GM12878 (cell line): ENCODE measurements at regions not wholly inside any gene's neighbourhood (a gene's known extent, or its start where the extent isn't known, plus 50 kb on each side); places are given as distances from the start of the nearest gene placed in this dataset.
"Not testable (repeated sequence)": the region's sequence is repeated elsewhere in the genome, so short reads cannot be mapped to it uniquely, and the experiment has no call there.

Source experiments
- ATAC-seq: fragments of 200-7000 bp; cut with Tn5 transposase; 3 replicates; pipeline ENCODE4 v1.9.1; 2020; ENCODE audit warnings: mild to moderate bottlenecking, moderate library complexity
- BruUV-seq: library from RNA; stranded (reverse); fragments of 400-500 nt; replicated peaks from 2 replicates; lab custom pipeline; 2021; lab: Mats Ljungman, UMichigan
- CTCF ChIA-PET: fragments of 300-600 bp; sonication (Branson Sonifier 250); formaldehyde crosslinking; extraction: SDS; loops from one replicate; lab custom pipeline; 2021; ENCODE audit warnings: inconsistent platforms; lab: Yijun Ruan, JAX
- POLR2A ChIA-PET: fragments of 350-600 bp; formaldehyde crosslinking; extraction: SDS; loops from one replicate; lab custom pipeline; 2021; ENCODE audit warnings: inconsistent platforms; lab: Charles Lee
- RAD21 ChIA-PET: fragments of 300-600 bp; sonication (Branson Sonifier 250); formaldehyde crosslinking; loops from one replicate; lab custom pipeline; 2023; ENCODE audit warnings: antibody characterized with exemption; ENCODE audit not compliant: unreplicated experiment; lab: Charles Lee
- SMC1A ChIA-PET: fragments of 300-600 bp; sonication (Branson Sonifier 250); formaldehyde crosslinking; loops from one replicate; lab custom pipeline; 2023; ENCODE audit not compliant: unreplicated experiment, uncharacterized antibody; lab: Charles Lee
- DNase-seq: peaks from one replicate; pipeline ENCODE4 v3.0.0-alpha.2; 2011; ENCODE audit warnings: low read depth, low spot score
- FAIRE-seq: peaks from 3 replicates; lab custom pipeline; 2011; peaks lifted over from hg19 to GRCh38; lab: Jason Lieb, UNC
- H2AFZ ChIP-seq: 2 replicates; pipeline ENCODE4 v1.6.0; 2011; ENCODE audit warnings: low read depth, low read length, control low read depth; ENCODE audit not compliant: control insufficient read depth
- H3K27ac ChIP-seq: 2 replicates; pipeline ENCODE4 v1.5.1; 2011; ENCODE audit warnings: control low read depth; ENCODE audit not compliant: control insufficient read depth, insufficient read depth
- H3K27me3 ChIP-seq, 2 experiments: replicated peaks in 1 of 2; 2 replicates each; pipeline versions ENCODE4 v1.6.0 to v1.6.1; 2011; ENCODE audit warnings: low read length in 1 of 2; ENCODE audit not compliant: control insufficient read depth in 2 of 2, insufficient read depth in 2 of 2
- H3K36me3 ChIP-seq, 2 experiments: 2 replicates each; pipeline ENCODE4 v1.5.1; 2011; ENCODE audit warnings: low read length in 1 of 2; ENCODE audit not compliant: control insufficient read depth in 2 of 2, insufficient read depth in 2 of 2
- H3K4me1 ChIP-seq: 2 replicates; pipeline ENCODE4 v1.6.1; 2011; ENCODE audit warnings: mild to moderate bottlenecking, low read length, moderate library complexity, mixed read lengths; ENCODE audit not compliant: control insufficient read depth, insufficient read depth
- H3K4me2 ChIP-seq: 2 replicates; pipeline ENCODE4 v1.6.0; 2011; ENCODE audit warnings: control low read depth; ENCODE audit not compliant: control insufficient read depth, insufficient read depth
- H3K4me3 ChIP-seq: fragments of 200-600 bp; sonication (generic); 2 replicates; pipeline ENCODE4 v1.5.1; 2016
- H3K79me2 ChIP-seq: 2 replicates; pipeline ENCODE4 v1.6.0; 2011; ENCODE audit warnings: low read length; ENCODE audit not compliant: control insufficient read depth, insufficient read depth
- H3K9ac ChIP-seq: 2 replicates; pipeline ENCODE4 v1.8.0; 2011; ENCODE audit warnings: low read length, control low read depth, mixed read lengths; ENCODE audit not compliant: control insufficient read depth, insufficient read depth
- H3K9me3 ChIP-seq: replicated peaks from 3 replicates; pipeline ENCODE4 v1.5.1; 2011; ENCODE audit warnings: mild to moderate bottlenecking, low read length; ENCODE audit not compliant: control insufficient read depth, insufficient read depth
- H4K20me1 ChIP-seq: 2 replicates; pipeline ENCODE4 v1.6.0; 2011; ENCODE audit not compliant: control insufficient read depth, insufficient read depth
- CHD1 ChIP-seq: IDR thresholded peaks from 2 replicates; pipeline ENCODE4 v1.6.1; 2012; ENCODE audit warnings: low read depth, low read length, improper control_type of control experiment
- CHD2 ChIP-seq: IDR thresholded peaks from 2 replicates; pipeline ENCODE4 v1.6.1; 2011; ENCODE audit warnings: low read depth, low read length, improper control_type of control experiment, borderline replicate concordance
- DPF2 ChIP-seq: fragments of 450-650 bp; IDR thresholded peaks from 2 replicates; pipeline ENCODE4 v1.6.1; 2017; ENCODE audit warnings: mild to moderate bottlenecking
- EZH2 ChIP-seq: IDR thresholded peaks from 2 replicates; pipeline ENCODE4 v1.6.1; 2012; ENCODE audit warnings: low read depth, mild to moderate bottlenecking, control low read depth, inconsistent platforms, low read length, borderline replicate concordance; ENCODE audit not compliant: control insufficient read depth
- WGBS: methylation state at CpG from one replicate; pipeline ENCODE4 v1.1.6; 2016; ENCODE audit warnings: low lambda C conversion rate; ENCODE audit not compliant: insufficient replicate concordance, insufficient coverage; ENCODE audit errors: missing lambda C conversion rate; 5-methylcytosine and 5-hydroxymethylcytosine counted together
- in situ Hi-C: fragments of 300-500 bp; cut with MboI; formaldehyde crosslinking; loops from 9 replicates; pipeline ENCODE4 v1.14.3; 2018; ENCODE audit warnings: mixed read lengths
- intact Hi-C: fragments of 100-400 bp; cut with micrococcal nuclease; formaldehyde crosslinking; loops from one replicate; pipeline ENCODE4 v1.14.2; 2022; ENCODE audit not compliant: unreplicated experiment
- TF ChIP-seq, protein P1 (sequence below), 3 experiments: IDR thresholded peaks in 2 of 3; conservative IDR thresholded peaks in 1 of 3; 2 replicates each; pipeline ENCODE4 v1.5.1; 2011; ENCODE audit warnings: low read depth in 3 of 3, low read length in 3 of 3, mild to moderate bottlenecking in 3 of 3, control low read depth in 2 of 3, moderate library complexity in 2 of 3, inconsistent platforms in 1 of 3, mixed read lengths in 1 of 3; ENCODE audit not compliant: control insufficient read depth in 2 of 3, insufficient read depth in 1 of 3; ENCODE audit errors: extremely low read depth in 1 of 3
- TF ChIP-seq, protein P2 (sequence below): IDR thresholded peaks from 2 replicates; pipeline ENCODE4 v1.6.1; 2011; ENCODE audit warnings: low read depth, mild to moderate bottlenecking, low read length, moderate library complexity, borderline replicate concordance; ENCODE audit errors: extremely low read depth

DNA sequence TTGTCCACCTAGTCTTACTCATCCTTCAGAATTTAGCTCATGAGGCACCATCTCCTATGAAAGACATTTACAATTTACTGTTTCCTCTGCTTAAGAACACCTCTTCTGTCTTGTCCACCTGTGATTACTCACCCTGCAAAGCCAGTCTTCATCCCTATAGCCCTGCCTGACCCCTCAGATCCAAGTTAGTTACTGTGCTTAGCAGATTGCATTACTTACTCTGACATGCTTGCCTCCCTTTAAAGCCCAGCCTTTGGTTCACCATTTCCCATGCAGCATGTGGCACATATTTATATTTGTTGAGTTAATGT lies 60.9 kb upstream of the VCAM1 start (continued):
- TF ChIP-seq CHD2 = no peak
- TF ChIP-seq DPF2 = no peak
- no peak for TF ChIP-seq EZH2
- no peak for TF ChIP-seq CHD1
- TF ChIP-seq, protein P1, sequence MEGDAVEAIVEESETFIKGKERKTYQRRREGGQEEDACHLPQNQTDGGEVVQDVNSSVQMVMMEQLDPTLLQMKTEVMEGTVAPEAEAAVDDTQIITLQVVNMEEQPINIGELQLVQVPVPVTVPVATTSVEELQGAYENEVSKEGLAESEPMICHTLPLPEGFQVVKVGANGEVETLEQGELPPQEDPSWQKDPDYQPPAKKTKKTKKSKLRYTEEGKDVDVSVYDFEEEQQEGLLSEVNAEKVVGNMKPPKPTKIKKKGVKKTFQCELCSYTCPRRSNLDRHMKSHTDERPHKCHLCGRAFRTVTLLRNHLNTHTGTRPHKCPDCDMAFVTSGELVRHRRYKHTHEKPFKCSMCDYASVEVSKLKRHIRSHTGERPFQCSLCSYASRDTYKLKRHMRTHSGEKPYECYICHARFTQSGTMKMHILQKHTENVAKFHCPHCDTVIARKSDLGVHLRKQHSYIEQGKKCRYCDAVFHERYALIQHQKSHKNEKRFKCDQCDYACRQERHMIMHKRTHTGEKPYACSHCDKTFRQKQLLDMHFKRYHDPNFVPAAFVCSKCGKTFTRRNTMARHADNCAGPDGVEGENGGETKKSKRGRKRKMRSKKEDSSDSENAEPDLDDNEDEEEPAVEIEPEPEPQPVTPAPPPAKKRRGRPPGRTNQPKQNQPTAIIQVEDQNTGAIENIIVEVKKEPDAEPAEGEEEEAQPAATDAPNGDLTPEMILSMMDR (IDR thresholded peaks at IDR 0.05 in 2 of 3, conservative IDR thresholded peaks at IDR 0.05 in 1 of 3; ENCODE audit: control insufficient read depth in 2 of 3, extremely low read depth in 1 of 3, insufficient read depth in 1 of 3, low read depth in 3 of 3, low read length in 3 of 3) = no peak

DNA sequence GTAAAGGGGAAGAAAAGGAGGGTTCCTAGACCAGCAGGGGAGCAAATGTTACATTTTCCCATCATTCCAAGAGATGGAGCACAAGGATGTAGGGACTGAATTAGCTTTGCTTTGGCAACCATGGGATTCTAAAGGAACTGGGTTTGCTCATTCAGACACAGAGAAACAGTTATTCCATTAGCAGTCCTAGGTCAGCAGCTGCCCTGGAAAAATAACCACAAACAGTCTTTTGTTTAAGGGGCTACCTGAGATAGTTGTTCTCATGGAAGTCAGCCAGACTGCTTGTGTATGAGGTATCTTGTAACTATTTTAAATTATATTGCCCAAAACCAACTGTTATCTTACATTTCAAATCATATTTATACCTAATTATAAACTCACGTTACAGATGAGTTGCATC lies 58.4 kb upstream of the VCAM1 start:
- whole genome bisulfite sequencing = 0% methylated on average over 1 of the region's 1 CpG
- Histone ChIP-seq H3K4me2 (no peak overlapping the region), H3K79me2 (no peaks in the 10 kb centered on the region), H3K4me1 (no peaks in the 10 kb centered on the region), H3K27me3 (no peaks in the 10 kb centered on the region), H3K9me3 (no peaks in the 10 kb centered on the region), H3K4me3 (no peak overlapping the region), H3K27ac (no peak overlapping the region), H3K9ac (no peak overlapping the region), H3K36me3 (no peaks in the 10 kb centered on the region), H2AFZ (no peak overlapping the region), H4K20me1 (no peaks in the 10 kb centered on the region)
- ATAC-seq = no peak
- intact Hi-C loops (no loop called here), in situ Hi-C loops (no loop called here)
- no peak for DNase-seq
- no peak for FAIRE-seq
- ChIA-PET RAD21 (no interaction called here), SMC1A (interaction anchor here (1.5 kb wide), 1 partner anchor 22 kb away, joined by 3 read pairs; no protein-coding TSS in a partner anchor), CTCF (no interaction called here), POLR2A (no interaction called here)
- BruUV-seq = no TSS peak
- TF ChIP-seq, protein P2, sequence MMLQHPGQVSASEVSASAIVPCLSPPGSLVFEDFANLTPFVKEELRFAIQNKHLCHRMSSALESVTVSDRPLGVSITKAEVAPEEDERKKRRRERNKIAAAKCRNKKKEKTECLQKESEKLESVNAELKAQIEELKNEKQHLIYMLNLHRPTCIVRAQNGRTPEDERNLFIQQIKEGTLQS = no peak

DNA sequence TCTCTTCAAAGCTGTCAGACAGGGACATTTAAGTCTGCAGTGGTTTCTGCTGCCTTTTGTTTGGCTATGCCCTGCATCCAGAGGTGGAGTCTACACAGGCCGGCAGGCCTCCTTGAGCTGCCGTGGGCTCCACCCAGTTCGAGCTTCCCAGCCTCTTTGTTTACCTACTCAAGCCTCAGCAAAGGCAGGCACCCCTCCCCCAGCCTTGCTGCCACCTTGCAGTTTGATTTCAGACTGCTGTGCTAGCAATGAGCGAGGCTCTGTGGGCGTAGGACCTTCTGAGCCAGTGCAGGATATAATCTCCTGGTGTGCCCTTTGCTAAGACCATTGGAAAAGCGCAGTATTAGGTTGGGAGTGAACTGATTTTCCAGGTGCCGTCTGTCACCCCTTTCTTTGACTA lies 51.0 kb upstream of the VCAM1 start:
- H3K4me1 ChIP-seq, FAIRE-seq, H3K9ac ChIP-seq, H3K4me2 ChIP-seq, H3K79me2 ChIP-seq, H4K20me1 ChIP-seq, intact Hi-C loops, BruUV-seq, RAD21 ChIA-PET, CTCF ChIA-PET, H3K27ac ChIP-seq, in situ Hi-C loops, DNase-seq, H3K36me3 ChIP-seq, POLR2A ChIA-PET, H3K27me3 ChIP-seq, H3K9me3 ChIP-seq, ATAC-seq, H3K4me3 ChIP-seq, H2AFZ ChIP-seq: not testable (repeated sequence)
- SMC1A ChIA-PET = interaction anchor here (0.6 kb wide), 1 partner anchor 163 kb away, joined by 3 read pairs; no protein-coding TSS in a partner anchor
- 38% methylated on average over 5 of the region's 7 CpGs for WGBS
